HG02623 (cell line): ENCODE measurements at regions not wholly inside any gene's neighbourhood (a gene's known extent, or its start where the extent isn't known, plus 50 kb on each side); places are given as distances from the start of the nearest gene placed in this dataset.
"Not testable (repeated sequence)": the region's sequence is repeated elsewhere in the genome, so short reads cannot be mapped to it uniquely, and the experiment has no call there.

Experiments used
- ATAC-seq: cut with Tn5 transposase; IDR thresholded peaks from one replicate; pipeline ENCODE4 v1.9.1; 2021; ENCODE audit warnings: moderate library complexity; ENCODE audit not compliant: unreplicated experiment

DNA sequence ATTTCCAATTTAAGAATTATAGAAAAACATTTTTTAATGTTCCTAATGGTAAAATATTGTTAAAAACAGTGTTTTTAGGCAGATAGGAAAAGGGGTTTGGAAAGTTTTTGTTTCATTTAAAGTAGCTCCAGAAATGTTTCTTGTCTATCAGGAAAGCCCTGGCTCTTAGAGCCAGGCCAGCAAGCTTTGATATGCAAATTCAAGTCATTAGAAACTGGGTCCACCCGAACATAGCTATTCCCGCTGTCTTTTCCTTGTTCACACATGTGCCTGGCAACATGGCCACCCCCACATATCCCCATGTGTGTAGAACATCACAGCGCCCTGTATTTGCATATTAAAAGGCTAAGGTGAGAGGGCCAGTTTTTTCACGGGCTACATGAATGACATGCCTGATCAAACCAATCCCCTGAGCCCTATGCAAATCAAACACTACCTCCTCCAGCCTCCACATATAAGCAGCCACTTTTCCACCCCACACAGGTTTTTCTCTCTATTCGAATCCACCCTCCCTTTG is 925.3 kb upstream of the CDH10 start:
- no peak for ATAC-seq

DNA sequence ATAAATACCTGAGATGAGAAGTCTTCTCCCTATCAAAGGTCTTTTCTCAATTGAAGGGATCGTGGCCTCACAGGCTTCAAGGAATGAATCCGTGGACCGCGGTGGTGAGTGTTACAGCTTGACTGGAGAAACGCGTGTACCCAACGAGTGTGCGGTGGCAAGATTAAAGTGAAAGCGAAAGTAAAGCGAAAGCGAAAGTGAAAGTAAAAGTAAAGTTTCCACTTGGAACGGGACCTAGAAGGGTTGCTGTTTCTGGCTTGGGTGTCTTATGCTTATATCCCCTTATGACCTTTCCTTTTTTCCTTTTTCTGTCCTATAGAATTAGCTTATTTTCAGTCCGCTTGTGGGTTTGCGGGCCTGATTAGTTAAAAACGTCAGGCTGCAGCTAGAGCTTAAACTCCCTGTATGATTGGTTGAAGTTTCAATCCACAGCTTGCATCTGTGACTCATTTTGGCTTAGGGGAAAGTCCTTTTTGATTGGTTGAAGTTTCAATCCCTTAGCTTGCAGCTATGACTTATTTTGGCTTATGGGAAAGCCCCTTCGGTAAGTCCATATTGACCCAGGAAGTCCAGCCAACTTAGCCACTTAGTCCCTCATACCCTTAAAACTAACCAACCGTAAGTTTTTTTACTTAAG is 924.3 kb upstream of the CDH10 start:
- ATAC-seq, result no peak

DNA sequence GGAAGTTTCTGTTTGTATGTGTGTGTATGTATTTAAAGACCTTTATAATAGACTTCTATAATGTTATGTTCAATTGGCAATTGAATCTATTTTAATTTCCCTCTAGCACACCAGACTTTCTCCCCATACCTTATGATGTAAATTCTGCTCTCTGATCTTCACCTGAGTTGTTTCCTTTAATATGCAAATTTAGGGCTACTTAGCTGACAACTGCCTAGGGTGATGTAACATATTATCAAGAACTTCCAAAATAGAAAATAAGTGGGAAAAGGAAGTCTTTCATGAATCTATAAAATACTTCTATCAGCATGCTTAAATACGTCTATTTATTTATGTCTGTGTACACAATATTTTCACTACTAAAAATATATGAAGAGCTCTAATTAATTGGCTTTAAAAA is 923.5 kb upstream of the CDH10 start:
- no peak for ATAC-seq

DNA sequence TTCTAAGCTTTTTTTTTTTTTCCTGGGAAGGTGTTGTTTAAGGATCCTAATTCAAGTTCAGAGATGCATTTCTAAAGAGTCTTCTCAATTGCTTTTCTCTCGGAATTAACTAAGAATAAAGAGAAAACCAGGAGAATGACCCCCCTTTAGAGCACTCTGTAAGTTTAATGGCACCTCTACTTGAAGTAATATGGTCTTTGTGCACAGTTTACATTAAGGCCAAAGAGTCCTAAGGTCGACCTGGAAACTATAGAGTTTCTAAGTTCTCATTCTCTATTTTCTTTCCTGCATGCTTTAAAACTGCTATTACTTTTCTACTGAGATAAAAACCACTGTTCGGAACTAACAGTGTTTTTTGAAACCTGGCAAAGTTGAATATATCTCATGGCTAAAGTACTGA is 923.1 kb upstream of the CDH10 start:
- ATAC-seq, result no peak

DNA sequence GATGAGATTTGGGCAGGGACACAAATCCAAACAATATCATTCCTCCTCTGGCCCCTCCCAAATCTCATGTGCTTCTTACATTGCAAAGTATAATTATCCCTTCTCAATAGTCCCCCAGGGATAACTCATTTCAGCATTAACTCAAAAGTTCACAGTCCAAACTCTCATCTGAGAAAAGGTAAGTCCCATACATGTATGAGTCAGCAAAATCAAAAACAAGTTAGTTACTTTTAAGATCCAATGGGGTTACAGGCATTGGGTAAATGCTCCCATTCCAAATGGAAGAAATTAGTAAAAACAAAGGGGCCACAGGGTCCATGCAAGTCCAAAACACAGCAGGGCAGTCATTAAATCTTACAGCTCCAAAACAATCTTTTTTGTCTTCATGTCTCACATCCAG is 917.9 kb upstream of the CDH10 start:
- no peak for ATAC-seq

DNA sequence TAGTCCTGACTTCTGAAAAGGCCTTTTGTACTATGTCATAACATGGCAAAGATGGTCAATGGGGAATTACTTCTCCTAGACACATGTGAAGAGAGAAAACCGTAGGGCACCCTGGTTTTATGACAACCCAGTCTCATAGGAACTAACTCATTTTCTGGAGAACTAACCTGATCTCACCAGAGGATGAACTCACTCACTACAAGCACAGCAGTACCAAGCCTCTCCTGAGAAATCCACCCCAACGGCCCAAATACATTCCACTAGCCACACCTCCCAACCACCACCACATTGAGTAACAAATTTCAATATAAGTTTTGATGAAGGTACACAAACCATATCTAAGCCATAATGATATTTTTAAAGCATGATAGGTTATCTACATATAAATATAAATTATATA is 909.3 kb upstream of the CDH10 start:
- no peak for ATAC-seq

DNA sequence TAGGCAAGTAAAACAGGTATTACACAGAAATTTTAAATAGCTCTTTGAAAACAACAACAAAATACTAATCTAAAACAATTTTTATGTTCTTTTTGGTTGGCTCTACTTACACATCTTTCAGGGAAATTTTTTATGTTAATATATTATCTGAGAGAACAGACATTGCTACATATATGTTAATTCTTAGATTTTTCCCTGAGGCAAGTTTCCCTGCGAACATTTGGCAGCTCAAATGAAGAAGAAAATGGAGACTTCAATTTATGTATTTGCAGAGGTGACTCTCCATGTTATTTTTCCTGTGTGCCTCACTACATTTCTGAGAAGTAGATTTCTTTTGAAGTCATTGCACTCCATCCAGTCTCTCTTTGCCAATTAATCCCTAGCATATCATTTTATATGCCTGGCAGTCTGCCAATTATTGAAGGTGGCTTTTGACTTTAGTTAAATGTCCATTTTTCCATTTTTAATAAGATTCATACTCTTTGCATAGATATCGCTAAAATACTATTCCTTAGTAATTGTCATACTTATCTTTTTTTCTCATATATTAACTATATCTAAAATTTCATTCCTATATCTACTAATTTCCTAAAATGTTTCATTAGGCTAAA is 908.2 kb upstream of the CDH10 start:
- ATAC-seq, result no peak

DNA sequence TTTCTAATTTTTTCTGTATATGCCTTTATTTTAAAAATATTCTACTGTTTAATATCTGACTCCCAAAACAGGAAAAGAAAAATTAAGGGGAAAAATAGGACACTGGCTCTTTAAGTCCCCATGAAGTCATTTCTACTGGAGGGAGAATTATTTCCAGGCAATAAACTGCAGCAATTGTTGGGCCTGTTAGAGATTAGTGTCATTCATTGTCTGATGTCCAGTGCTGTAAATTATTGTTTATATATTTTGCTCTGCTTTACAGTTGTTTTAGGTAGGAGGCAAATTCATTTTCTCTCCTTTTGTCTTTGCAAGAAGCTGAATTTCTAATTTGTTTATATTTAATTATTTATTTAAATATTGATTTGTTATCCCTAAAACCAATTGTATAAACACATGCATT is 906.0 kb upstream of the CDH10 start:
- ATAC-seq, result no peak

DNA sequence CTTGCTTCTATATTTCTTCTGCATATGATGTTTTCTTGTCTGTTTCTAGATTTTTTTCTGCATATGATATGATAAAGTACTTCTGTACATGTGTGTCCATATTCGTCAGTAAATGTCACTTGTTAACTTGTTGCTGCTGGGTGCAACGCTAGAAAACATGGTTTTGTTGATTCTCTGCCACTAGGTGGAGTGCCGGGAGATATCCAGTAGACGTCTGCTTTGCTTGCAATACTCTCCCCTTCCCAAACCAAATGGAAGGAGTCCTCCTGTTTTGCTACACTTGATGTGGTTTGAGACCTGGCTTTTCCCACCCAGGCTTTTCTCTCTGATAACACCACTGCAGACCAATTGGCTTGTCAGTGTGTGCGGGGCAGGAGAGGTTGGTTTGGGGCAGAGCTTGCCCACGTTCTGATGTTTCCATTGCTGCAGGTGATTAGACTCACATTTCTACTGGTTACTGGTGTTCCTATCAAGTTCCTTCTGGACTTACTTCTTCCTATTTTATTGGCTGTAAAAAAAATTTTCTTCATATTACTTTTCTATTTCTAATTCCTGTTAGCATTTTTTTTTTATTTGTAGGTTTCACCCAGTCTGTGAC is 900.0 kb upstream of the CDH10 start:
- no peak for ATAC-seq

DNA sequence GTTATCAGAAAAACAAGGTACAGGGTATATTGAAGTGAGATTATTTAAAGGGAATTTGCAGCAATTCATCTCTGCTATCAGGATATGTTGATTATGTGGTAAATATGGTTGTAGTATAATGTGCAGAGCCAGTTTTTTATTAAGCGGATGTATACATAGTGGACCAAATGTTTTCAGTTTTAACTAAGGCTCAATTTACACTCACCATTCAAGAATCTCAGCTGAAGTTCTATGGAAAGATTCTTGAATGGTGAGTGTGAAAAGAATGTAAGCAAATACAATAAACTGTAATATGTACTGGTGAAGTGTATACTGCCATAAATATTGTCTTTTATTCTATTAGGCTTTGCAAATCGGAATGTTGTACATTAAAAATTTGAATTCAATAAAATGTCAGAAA is 895.9 kb upstream of the CDH10 start:
- ATAC-seq, result no peak

DNA sequence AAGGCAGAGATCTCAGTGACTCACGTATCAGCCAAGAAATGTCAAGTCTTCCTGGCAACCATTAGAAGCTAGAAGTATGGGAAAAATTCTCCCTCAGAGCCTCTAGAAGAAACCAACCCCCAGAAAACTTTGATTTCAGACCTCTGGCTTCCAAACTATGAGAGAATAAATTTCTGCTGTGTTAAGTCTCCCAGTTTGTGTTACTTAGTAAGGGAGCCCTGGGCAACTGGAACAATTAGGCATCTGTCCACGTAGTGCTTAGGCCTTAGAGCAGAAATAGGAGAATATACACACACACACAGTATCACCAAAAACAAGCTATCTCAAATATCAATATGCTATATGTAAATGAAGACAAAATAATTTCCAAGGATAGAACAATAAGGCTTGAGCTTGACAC is 894.8 kb upstream of the CDH10 start:
- no peak for ATAC-seq

DNA sequence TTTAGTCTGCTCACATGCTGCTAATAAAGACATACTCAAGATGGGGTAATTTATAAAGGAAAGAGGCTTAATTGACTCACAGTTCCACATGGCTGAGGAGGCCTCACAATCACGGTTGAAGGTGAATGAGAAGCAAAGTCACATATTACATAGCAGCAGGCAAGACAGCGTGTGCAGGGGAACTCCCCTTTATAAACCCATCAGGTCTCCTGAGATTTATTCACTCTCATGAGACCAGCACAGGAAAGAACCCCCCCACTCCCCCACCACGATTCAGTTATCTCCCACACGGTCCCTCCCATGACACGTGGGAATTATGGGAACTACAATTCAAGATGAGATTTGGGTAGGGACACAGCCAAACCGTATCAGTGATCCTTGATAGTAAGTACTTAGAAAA is 891.7 kb upstream of the CDH10 start:
- not testable (repeated sequence) for ATAC-seq

DNA sequence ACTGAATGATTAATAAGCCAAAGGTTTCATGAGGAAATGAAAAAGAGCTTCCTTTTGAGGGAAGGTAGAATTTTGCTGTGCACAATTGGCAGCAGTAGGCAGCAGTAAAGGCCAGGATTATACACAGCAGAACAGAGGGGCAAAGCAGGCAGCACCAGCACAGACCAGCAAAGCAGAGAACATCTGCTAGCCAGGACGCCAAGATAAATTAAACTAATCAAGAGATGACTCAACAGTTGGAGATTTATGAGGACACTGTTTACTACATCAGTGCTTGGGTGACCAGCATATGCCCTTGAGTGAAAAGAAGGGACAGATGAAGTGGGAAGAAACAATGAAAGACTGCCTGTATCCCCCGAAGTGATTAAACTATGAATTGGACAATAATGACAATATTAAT is 871.4 kb upstream of the CDH10 start:
- no peak for ATAC-seq

DNA sequence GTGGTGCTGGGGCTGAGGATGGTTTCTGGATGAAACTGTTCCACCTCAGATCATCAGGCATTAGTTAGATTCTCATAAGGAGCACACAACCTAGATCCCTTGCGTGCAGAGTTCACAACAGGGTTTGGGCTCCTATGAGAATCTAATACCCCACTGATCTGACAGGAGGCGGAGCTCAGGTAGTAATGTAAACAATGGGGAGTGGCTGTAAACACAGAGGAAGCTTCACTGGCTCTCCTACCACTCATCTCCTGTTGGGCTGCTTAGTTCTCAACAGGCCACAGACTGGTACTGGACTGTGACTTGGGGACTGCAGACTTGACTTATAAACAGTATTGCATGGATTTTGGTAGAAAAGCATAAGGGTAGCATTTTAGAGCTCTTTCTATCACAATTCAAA is 870.7 kb upstream of the CDH10 start:
- no peak for ATAC-seq

DNA sequence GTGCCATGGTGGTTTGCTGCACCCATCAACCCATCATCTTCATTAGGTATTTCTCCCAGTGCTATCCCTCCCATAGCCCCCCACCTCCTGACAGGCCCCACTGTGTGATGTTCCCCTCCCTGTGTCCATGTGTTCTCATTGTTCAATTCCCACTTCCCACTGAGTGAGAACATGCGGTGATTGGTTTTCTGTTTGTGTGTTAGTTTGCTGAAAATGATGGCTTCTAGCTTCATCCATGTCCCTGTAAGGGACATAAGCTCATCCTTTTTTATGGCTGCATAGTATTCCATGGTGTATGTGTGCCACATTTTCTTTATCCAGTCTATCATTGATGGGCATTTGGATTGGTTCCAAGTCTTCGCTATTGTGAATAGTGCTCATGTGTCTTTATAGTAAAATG is 865.9 kb upstream of the CDH10 start:
- not testable (repeated sequence) for ATAC-seq

DNA sequence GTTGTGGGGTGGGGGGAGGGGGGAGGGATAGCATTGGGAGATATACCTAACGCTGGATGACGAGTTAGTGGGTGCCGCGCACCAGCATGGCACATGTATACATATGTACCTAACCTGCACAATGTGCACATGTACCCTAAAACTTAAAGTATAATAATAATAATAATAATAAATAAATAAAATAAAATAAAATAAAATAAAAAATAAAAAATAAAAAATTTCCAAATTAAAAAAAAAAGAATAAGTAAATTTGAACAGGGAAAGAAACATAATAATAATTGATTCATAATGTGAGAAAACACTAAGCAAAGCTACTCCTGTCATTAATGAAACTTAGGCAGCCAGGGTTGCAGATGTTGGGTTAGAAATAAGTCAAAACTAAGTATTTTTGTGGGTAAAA is 863.2 kb upstream of the CDH10 start:
- ATAC-seq, result not testable (repeated sequence)

DNA sequence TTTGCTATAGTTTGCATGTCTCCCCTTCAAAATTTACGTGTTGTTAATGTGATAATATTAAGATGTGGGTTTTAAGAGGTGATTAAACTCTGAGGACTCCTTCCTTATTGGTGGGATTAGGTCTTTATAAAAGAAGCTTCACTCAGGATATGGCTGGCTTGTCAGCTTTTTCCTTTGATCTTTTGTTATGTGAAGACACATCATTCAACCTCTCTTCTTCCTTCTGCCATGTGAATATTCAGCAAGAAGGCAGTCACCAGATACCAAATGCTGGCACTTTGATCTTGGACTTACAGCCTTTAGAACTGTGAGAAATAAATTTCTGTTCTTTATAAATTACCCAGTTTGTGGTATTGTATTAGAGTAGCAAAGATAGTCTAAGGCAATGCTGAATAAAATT is 855.9 kb upstream of the CDH10 start:
- ATAC-seq, result no peak

DNA sequence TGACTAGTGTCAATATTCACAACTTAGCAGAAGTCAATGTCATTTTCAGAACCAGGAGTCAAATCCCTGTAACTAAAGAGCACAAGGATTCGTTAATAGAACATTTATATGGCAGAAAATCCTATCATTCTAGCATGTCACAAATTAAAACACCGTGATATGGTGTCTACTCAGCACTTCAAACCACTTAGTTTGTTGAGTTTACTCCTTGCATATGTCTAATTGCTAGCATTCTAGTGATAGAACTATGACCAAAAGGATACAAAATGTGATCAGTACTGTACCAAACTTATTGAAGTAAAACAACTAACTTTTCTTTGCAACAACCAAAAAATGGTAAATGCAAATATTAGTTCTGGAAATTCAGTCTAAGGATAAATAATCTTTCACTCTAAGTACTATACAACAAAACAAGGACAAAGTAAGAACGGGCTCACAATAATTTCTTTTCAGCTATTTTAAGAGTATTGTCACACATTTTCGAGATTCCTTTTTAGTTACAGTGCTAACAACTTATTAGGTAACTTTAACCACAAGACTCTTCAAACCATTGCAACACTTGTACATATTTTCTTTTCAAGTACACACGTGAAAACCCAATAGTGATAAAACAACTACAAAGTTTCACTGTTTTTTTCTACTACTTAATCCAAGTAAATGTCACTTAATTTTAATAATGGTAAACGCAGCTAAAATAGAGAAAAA is 845.2 kb upstream of the CDH10 start:
- ATAC-seq, result no peak

DNA sequence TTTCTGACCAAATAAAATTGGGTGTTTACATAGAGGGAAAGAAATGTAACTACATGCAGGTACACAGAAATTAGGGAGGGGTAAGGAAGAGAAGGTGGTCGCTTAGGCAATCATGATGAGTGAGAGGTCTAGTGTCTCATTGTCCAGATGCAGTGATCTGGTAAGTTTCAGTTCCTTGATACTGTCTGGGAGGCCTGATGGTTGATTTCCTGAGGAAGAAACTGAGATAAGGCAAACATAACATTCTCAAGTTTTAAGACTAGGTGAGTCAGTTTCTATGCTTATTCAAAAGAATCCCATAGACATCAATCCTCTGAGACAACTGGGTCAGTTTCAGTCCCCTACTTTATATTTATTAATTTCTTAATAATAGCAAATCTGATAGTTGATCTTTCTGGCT is 843.3 kb upstream of the CDH10 start:
- ATAC-seq, result no peak

DNA sequence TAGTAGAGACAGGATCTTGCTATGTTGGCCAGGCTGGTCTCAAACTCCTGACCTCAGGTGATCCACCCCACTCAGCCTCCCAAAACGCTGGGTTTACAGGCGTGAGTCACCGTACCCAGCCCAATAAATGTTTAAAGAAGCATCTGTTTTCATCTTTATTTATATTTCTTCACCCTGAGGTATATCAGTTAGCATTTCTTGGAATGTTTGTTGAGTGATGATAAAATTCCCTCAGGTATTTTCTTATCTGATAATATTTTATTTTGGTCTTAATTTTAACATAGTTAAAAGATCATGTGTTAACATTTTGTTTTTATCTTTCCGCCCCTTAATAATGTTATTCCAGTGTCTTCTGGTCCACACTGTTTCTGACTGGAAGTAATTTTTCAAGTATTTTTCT is 839.6 kb upstream of the CDH10 start:
- no peak for ATAC-seq

DNA sequence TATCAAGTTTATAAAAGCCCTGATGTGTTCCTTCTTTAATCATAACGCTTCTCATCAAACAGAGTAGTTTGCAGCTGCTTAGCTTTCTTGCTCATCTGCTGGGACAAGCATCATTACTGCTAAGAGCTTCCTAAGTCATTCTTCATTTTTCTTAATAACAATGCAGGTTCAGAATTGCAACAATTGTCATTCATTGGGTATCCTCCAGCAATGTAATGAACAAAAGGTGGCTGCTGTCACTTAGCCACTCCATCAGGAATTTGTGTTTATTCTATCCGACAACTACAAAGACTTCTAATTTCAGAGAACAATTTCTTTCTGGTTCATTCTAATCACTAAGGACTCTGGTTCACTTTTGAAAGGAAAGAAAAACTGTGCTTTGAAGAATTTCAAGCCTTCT is 836.7 kb upstream of the CDH10 start:
- no peak for ATAC-seq

DNA sequence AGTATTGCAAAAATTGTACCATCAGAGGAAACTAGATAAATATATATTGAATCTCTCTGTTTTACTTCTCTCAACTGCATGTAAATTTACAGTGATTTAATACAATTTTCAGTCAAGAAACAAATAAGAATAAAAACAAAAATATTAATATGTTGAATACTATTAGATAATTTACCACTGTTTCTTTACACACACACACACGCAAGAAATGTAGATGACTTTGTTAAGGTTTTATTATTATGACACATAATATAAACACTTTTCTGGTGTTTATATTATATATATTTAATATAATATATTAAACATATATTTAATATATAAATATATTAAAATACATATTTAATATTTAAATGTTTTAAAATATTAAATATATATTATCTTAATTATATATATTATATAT is 814.3 kb upstream of the CDH10 start:
- no peak for ATAC-seq
